ENCODE measurements at regions not wholly inside any gene's neighbourhood (a gene's known extent, or its start where the extent isn't known, plus 50 kb on each side); places are given as distances from the start of the nearest gene placed in this dataset.

GRCh38 chr10:120369856-120370276 is 87.2 kb upstream of the PLPP4 start:
- Histone ChIP-seq H3K4me1 (no peaks in the 10 kb centered on the region), H3K27me3 (replicated peaks in 1 of 7) (peaks cover 0 to 12% (median 0%) of the 10 kb centered on the region in 7 donors), H3K4me3 (no peak overlapping the region), H3K27ac (no peak overlapping the region), H3K36me3 (no peaks in the 10 kb centered on the region), H3K9me3 (no peaks in the 10 kb centered on the region)
- DNase-seq: no peak
- intact Hi-C loops (cut with DNase I; ENCODE audit: low total_unique reads): no loop called here
- 49 to 72% (median 58%) methylated on average over 2 of the region's 2 CpGs for WGBS, 5 donors
- TF ChIP-seq POLR2A (IDR thresholded peaks at IDR 0.05) (no peak), POLR2AphosphoS5 (IDR thresholded peaks at IDR 0.05) (no peak), CTCF (IDR thresholded peaks at IDR 0.05 in 8 of 11, conservative IDR thresholded peaks at IDR 0.05 in 3 of 11) (no peak)

GRCh38 chr10:120371856-120372255 is 85.2 kb upstream of the PLPP4 start:
- TF ChIP-seq POLR2A (IDR thresholded peaks at IDR 0.05): no peak
- no peak for TF ChIP-seq POLR2AphosphoS5 (IDR thresholded peaks at IDR 0.05)
- TF ChIP-seq CTCF (IDR thresholded peaks at IDR 0.05 in 8 of 11, conservative IDR thresholded peaks at IDR 0.05 in 3 of 11): no peak
- Histone ChIP-seq H3K36me3 (no peaks in the 10 kb centered on the region), H3K27ac (no peak overlapping the region), H3K27me3 (replicated peaks in 1 of 7) (peaks cover 0 to 10% (median 0%) of the 10 kb centered on the region in 7 donors), H3K4me3 (no peak overlapping the region), H3K9me3 (no peaks in the 10 kb centered on the region), H3K4me1 (no peaks in the 10 kb centered on the region)
- DNase-seq: no peak
- intact Hi-C loops (cut with DNase I; ENCODE audit: low total_unique reads): no loop called here
- WGBS, 5 donors: 77 to 86% (median 81%) methylated on average over 4 of the region's 4 CpGs

DNA sequence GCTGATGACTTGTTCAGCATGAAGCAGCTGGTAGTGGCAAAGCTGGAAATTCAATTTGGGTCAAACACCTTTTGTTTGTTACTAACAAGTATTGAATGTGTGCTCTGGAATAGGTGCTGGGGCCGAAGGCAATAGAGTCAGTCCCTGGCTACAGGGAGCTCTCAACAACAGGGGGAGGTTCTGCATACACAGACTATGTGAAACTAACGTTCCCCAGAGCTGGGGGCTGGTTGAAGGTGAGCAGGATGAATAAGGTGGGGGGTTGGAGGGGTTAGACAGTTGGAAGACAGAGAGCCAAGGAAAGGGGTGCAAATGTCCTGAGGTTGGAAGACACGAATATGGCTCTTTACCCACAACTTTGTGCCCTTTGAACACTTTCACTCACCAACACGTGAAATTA is 84.1 kb upstream of the PLPP4 start:
- DNase-seq: no peak
- TF ChIP-seq POLR2AphosphoS5 (IDR thresholded peaks at IDR 0.05) (no peak), CTCF (IDR thresholded peaks at IDR 0.05 in 8 of 11, conservative IDR thresholded peaks at IDR 0.05 in 3 of 11) (no peak), POLR2A (IDR thresholded peaks at IDR 0.05) (no peak)
- H3K4me1 ChIP-seq: no peaks in the 10 kb centered on the region
- H3K9me3 ChIP-seq: no peaks in the 10 kb centered on the region
- no peak overlapping the region for H3K4me3 ChIP-seq
- 61 to 79% (median 64%) methylated on average over 4 of the region's 4 CpGs for WGBS, 5 donors
- no peak overlapping the region for H3K27ac ChIP-seq
- intact Hi-C loops (cut with DNase I; ENCODE audit: low total_unique reads): no loop called here
- peaks cover 0 to 7% (median 0%) of the 10 kb centered on the region in 7 donors for H3K27me3 ChIP-seq (replicated peaks in 1 of 7)
- H3K36me3 ChIP-seq: no peaks in the 10 kb centered on the region

GRCh38 chr10:120375666-120376065 is 81.4 kb upstream of the PLPP4 start:
- 84 to 90% (median 87%) methylated on average over 4 of the region's 4 CpGs for WGBS, 5 donors
- TF ChIP-seq CTCF (IDR thresholded peaks at IDR 0.05 in 8 of 11, conservative IDR thresholded peaks at IDR 0.05 in 3 of 11): no peak
- no peak for TF ChIP-seq POLR2AphosphoS5 (IDR thresholded peaks at IDR 0.05)
- TF ChIP-seq POLR2A (IDR thresholded peaks at IDR 0.05): no peak
- Histone ChIP-seq H3K4me3 (no peak overlapping the region), H3K4me1 (no peaks in the 10 kb centered on the region), H3K27me3 (replicated peaks in 1 of 7) (peaks cover 0 to 7% (median 0%) of the 10 kb centered on the region in 7 donors), H3K27ac (no peak overlapping the region), H3K36me3 (no peaks in the 10 kb centered on the region), H3K9me3 (no peaks in the 10 kb centered on the region)
- intact Hi-C loops (cut with DNase I; ENCODE audit: low total_unique reads): no loop called here
- no peak for DNase-seq
